Kidney (tissue), 13 donors: ENCODE measurements at regions not wholly inside any gene's neighbourhood (a gene's known extent, or its start where the extent isn't known, plus 50 kb on each side); places are given as distances from the start of the nearest gene placed in this dataset.

Experiments
- DNase-seq, 5 donors: peaks; one replicate each; pipeline ENCODE4 v3.0.0-alpha.2; 2013 to 2020
- FAIRE-seq: peaks from 2 replicates; lab custom pipeline; 2012; peaks lifted over from hg19 to GRCh38; lab: Jason Lieb, UNC
- H3K27ac ChIP-seq, 2 donors: one replicate each; pipeline ENCODE4 v1.7.0; 2013; ENCODE audit warnings: low read depth in 2 of 2, low read length in 2 of 2, inconsistent platforms in 1 of 2
- H3K27me3 ChIP-seq: one replicate; pipeline ENCODE4 v1.7.1; 2013; ENCODE audit warnings: low read length, inconsistent platforms; ENCODE audit not compliant: control insufficient read depth, insufficient read depth
- H3K36me3 ChIP-seq, 3 donors: one replicate each; pipeline versions ENCODE4 v1.7.0 to v1.7.1; 2013; ENCODE audit warnings: low read length in 3 of 3, control low read depth in 1 of 3, inconsistent platforms in 1 of 3; ENCODE audit not compliant: insufficient read depth in 3 of 3, control insufficient read depth in 2 of 3
- H3K4me1 ChIP-seq, 3 donors: one replicate each; pipeline versions ENCODE4 v1.7.0 to v1.7.1; 2013; ENCODE audit warnings: low read length in 3 of 3, inconsistent platforms in 1 of 3, low read depth in 1 of 3; ENCODE audit not compliant: control insufficient read depth in 2 of 3, insufficient read depth in 2 of 3
- H3K4me3 ChIP-seq, 3 donors: one replicate each; pipeline versions ENCODE4 v1.7.0 to v1.8.1; 2013; ENCODE audit warnings: low read length in 3 of 3, control low read depth in 1 of 3, inconsistent platforms in 1 of 3
- H3K9ac ChIP-seq, 3 donors: one replicate each; pipeline versions ENCODE4 v1.7.0 to v1.7.1; 2013; ENCODE audit warnings: low read length in 3 of 3, control low read depth in 1 of 3, inconsistent platforms in 1 of 3
- H3K9me3 ChIP-seq, 3 donors: one replicate each; pipeline versions ENCODE4 v1.7.0 to v1.7.1; 2013; ENCODE audit warnings: low read length in 3 of 3, control low read depth in 1 of 3, inconsistent platforms in 1 of 3; ENCODE audit not compliant: control insufficient read depth in 2 of 3, insufficient read depth in 1 of 3
- intact Hi-C: fragments of 100-400 bp; cut with DNase I; formaldehyde crosslinking; loops from one replicate; pipeline ENCODE4 v1.11.1; 2022
- TF ChIP-seq, protein P1 (sequence below): IDR thresholded peaks from 3 replicates; pipeline ENCODE4 v1.5.1; 2012; ENCODE audit warnings: mild to moderate bottlenecking, moderate library complexity, borderline replicate concordance; ENCODE audit not compliant: insufficient read depth; ENCODE audit errors: extremely low read depth
- donor health status: control.
- donor health status: control.
- donor health status: control.
- donor health status: control.
- donor health status: control.
- donor health status: DM: yes; HTN: yes; CAD: no.
- donor health status: Normal renal cell carcinoma (clear cell type).

GRCh38 chr5:115402822-115403577 is 106.5 kb upstream of the CCDC112 start:
- no peak for DNase-seq
- H3K4me1 ChIP-seq = no peaks in the 10 kb centered on the region
- no peak overlapping the region for H3K9ac ChIP-seq
- no peak overlapping the region for H3K4me3 ChIP-seq
- TF ChIP-seq, protein P1, sequence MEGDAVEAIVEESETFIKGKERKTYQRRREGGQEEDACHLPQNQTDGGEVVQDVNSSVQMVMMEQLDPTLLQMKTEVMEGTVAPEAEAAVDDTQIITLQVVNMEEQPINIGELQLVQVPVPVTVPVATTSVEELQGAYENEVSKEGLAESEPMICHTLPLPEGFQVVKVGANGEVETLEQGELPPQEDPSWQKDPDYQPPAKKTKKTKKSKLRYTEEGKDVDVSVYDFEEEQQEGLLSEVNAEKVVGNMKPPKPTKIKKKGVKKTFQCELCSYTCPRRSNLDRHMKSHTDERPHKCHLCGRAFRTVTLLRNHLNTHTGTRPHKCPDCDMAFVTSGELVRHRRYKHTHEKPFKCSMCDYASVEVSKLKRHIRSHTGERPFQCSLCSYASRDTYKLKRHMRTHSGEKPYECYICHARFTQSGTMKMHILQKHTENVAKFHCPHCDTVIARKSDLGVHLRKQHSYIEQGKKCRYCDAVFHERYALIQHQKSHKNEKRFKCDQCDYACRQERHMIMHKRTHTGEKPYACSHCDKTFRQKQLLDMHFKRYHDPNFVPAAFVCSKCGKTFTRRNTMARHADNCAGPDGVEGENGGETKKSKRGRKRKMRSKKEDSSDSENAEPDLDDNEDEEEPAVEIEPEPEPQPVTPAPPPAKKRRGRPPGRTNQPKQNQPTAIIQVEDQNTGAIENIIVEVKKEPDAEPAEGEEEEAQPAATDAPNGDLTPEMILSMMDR = no peak
- H3K27ac ChIP-seq = no peak overlapping the region
- H3K36me3 ChIP-seq = no peaks in the 10 kb centered on the region
- H3K27me3 ChIP-seq = no peaks in the 10 kb centered on the region
- H3K9me3 ChIP-seq = no peaks in the 10 kb centered on the region
- intact Hi-C loops = no loop called here
- FAIRE-seq = no peak

DNA sequence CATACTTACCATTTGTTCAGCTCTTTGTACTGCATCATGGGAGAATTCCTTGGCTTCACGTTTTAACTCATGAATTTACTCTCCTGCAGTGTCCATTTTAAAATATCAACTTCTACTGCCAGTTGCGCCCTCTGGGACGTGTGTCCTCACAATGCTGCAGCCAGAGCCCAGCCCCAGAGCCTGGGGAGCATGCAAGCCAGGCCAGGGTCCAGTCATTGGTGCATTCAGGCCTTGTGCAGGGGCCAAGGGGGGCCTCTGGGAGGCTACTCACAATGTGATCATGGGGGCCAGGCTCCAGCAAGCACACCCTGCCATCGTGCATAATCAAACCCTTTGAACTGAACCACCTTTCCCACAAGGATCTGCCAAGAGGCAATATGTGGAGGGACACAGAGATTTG is 105.6 kb upstream of the CCDC112 start:
- no peak for FAIRE-seq

DNA sequence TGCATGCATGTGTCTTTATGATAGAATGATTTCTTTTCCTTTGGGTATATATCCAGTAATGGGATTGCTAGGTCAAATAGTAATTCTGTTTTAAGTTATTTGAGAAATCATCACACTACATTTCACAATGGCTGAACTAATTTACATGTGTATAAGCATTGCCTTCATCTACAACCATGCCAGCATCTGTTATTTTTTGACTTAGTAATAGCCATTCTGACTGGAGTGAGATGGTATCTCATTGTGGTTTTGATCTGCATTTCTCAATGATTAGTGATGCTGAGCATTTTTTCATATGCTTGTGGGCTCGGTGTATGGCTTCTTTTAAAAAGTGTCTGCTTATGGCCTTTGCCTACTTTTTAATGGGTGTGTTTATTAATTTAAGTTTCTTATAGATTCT is 102.3 kb upstream of the CCDC112 start:
- no peaks in the 10 kb centered on the region for H3K27me3 ChIP-seq
- H3K9ac ChIP-seq = no peak overlapping the region
- FAIRE-seq = no peak
- intact Hi-C loops = no loop called here
- no peaks in the 10 kb centered on the region for H3K36me3 ChIP-seq
- no peak overlapping the region for H3K27ac ChIP-seq
- H3K9me3 ChIP-seq = no peaks in the 10 kb centered on the region
- DNase-seq = no peak
- H3K4me1 ChIP-seq = no peaks in the 10 kb centered on the region
- no peak overlapping the region for H3K4me3 ChIP-seq
- TF ChIP-seq, protein P1 = no peak

More for the DNA sequence above, 105.6 kb upstream of the CCDC112 start:
- Histone ChIP-seq H3K9me3 (no peaks in the 10 kb centered on the region), H3K36me3 (no peaks in the 10 kb centered on the region), H3K27me3 (no peaks in the 10 kb centered on the region), H3K9ac (no peak overlapping the region), H3K4me1 (no peaks in the 10 kb centered on the region), H3K4me3 (no peak overlapping the region), H3K27ac (no peak overlapping the region)
- intact Hi-C loops = no loop called here
- TF ChIP-seq, protein P1 = no peak
- no peak for DNase-seq
